ENCODE measurements at regions not wholly inside any gene's neighbourhood (a gene's known extent, or its start where the extent isn't known, plus 50 kb on each side); places are given as distances from the start of the nearest gene placed in this dataset.

DNA sequence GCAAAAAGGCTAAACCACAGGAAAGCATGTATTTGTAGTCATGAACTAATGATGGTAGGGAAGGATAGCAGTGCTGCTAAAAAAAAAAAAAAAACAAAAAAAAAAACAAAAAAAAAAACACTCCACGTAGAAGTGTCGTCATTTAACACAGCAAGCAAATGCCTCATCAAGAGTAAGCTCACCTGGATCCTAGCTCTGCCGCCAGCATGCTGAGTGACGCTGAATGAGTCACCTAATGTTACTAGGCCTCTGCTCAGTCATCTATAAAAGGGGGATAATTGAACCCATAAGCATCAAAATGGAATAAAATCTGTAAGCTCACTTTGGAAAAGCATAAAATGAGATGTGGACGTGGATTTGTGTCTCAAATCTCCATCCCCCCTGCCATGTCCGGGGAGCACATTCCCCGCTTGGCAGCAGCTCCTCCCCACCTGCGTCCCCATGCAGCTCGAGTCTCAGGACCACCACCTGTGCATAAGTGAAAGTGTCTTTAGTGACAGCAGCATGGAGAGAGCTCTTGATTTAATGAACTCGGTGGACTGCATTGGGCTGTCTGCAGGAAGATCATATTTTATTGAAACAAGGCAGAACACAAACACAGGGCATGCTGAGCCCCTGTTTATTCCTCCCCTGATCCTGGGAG is 427.5 kb downstream of the LRATD1 start:
- DNase-seq (ENCODE audit: low read depth in 1 of 2, low spot score in 1 of 2) = no peak
- TF ChIP-seq GABPA (IDR thresholded peaks at IDR 0.05; ENCODE audit: low read depth) = no peak
- TF ChIP-seq SPI1 (IDR thresholded peaks at IDR 0.05; ENCODE audit: borderline replicate concordance, low read depth) = no peak
- no peak overlapping the region for H3K27ac ChIP-seq (replicated peaks)
- H3K4me3 ChIP-seq (replicated peaks; ENCODE audit: insufficient read depth, low read length) = no peak overlapping the region
- H3K27me3 ChIP-seq (ENCODE audit: insufficient read depth, poor library complexity, severe bottlenecking) = no peaks in the 10 kb centered on the region

DNA sequence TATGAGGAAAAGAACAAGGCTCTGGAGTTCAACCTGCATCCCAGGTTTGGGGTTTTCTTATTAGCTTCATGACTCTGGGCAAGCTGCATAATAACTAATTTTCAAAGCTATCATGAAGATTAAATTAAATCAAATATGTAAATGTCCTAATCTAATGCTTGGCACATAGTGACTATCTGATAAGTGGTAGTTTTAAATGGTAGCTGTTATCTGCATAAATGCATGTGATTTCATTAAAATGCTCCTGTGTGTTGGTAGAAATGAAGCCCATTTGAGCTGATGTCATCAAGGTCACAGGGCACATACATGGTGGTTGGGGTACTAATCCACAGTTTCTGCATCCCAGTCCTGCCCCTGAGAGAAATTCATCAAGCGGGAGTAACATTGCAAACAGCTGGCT is 428.8 kb downstream of the LRATD1 start:
- no peak for DNase-seq (ENCODE audit: low read depth in 1 of 2, low spot score in 1 of 2)
- Histone ChIP-seq H3K27ac (replicated peaks) (no peak overlapping the region), H3K27me3 (ENCODE audit: insufficient read depth, poor library complexity, severe bottlenecking) (no peaks in the 10 kb centered on the region), H3K4me3 (replicated peaks; ENCODE audit: insufficient read depth, low read length) (no peak overlapping the region)
- TF ChIP-seq GABPA (IDR thresholded peaks at IDR 0.05; ENCODE audit: low read depth) (no peak), SPI1 (IDR thresholded peaks at IDR 0.05; ENCODE audit: borderline replicate concordance, low read depth) (no peak), POLR2AphosphoS5 (IDR thresholded peaks at IDR 0.05; ENCODE audit: low read depth) (no peak)
- TF ChIP-seq, protein P1, sequence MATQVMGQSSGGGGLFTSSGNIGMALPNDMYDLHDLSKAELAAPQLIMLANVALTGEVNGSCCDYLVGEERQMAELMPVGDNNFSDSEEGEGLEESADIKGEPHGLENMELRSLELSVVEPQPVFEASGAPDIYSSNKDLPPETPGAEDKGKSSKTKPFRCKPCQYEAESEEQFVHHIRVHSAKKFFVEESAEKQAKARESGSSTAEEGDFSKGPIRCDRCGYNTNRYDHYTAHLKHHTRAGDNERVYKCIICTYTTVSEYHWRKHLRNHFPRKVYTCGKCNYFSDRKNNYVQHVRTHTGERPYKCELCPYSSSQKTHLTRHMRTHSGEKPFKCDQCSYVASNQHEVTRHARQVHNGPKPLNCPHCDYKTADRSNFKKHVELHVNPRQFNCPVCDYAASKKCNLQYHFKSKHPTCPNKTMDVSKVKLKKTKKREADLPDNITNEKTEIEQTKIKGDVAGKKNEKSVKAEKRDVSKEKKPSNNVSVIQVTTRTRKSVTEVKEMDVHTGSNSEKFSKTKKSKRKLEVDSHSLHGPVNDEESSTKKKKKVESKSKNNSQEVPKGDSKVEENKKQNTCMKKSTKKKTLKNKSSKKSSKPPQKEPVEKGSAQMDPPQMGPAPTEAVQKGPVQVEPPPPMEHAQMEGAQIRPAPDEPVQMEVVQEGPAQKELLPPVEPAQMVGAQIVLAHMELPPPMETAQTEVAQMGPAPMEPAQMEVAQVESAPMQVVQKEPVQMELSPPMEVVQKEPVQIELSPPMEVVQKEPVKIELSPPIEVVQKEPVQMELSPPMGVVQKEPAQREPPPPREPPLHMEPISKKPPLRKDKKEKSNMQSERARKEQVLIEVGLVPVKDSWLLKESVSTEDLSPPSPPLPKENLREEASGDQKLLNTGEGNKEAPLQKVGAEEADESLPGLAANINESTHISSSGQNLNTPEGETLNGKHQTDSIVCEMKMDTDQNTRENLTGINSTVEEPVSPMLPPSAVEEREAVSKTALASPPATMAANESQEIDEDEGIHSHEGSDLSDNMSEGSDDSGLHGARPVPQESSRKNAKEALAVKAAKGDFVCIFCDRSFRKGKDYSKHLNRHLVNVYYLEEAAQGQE (IDR thresholded peaks at IDR 0.05; ENCODE audit: insufficient replicate concordance, low read depth) = no peak
- TF ChIP-seq, protein P2, sequence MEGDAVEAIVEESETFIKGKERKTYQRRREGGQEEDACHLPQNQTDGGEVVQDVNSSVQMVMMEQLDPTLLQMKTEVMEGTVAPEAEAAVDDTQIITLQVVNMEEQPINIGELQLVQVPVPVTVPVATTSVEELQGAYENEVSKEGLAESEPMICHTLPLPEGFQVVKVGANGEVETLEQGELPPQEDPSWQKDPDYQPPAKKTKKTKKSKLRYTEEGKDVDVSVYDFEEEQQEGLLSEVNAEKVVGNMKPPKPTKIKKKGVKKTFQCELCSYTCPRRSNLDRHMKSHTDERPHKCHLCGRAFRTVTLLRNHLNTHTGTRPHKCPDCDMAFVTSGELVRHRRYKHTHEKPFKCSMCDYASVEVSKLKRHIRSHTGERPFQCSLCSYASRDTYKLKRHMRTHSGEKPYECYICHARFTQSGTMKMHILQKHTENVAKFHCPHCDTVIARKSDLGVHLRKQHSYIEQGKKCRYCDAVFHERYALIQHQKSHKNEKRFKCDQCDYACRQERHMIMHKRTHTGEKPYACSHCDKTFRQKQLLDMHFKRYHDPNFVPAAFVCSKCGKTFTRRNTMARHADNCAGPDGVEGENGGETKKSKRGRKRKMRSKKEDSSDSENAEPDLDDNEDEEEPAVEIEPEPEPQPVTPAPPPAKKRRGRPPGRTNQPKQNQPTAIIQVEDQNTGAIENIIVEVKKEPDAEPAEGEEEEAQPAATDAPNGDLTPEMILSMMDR (IDR thresholded peaks at IDR 0.05; ENCODE audit: insufficient read depth, low read length) = no peak

DNA sequence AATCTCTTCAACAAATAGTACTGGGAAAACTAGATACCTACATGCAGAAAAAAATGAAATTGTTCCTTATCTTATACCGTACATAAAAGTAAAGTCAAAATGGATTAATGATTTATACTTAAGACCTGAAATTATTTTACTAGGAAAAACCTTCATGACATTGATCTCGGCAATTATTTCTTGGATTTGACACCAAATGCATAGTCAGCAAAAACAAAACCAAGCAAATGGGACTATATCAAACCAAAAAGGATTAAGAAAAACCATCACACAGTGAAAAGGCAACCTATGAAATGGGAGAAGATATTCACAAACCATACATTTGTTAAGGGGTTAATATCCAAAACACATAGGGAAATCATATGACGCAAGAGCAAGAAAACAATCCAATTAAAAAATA is 433.6 kb downstream of the LRATD1 start:
- TF ChIP-seq GABPA (IDR thresholded peaks at IDR 0.05; ENCODE audit: low read depth) = no peak
- TF ChIP-seq, protein P1 (IDR thresholded peaks at IDR 0.05; ENCODE audit: insufficient replicate concordance, low read depth) = no peak
- no peak for TF ChIP-seq SPI1 (IDR thresholded peaks at IDR 0.05; ENCODE audit: borderline replicate concordance, low read depth)
- no peak for TF ChIP-seq POLR2AphosphoS5 (IDR thresholded peaks at IDR 0.05; ENCODE audit: low read depth)
- TF ChIP-seq, protein P2 (IDR thresholded peaks at IDR 0.05; ENCODE audit: insufficient read depth, low read length) = no peak
- H3K27ac ChIP-seq (replicated peaks) = no peak overlapping the region
- no peak overlapping the region for H3K4me3 ChIP-seq (replicated peaks; ENCODE audit: insufficient read depth, low read length)
- no peaks in the 10 kb centered on the region for H3K27me3 ChIP-seq (ENCODE audit: insufficient read depth, poor library complexity, severe bottlenecking)
- DNase-seq (ENCODE audit: low read depth in 1 of 2, low spot score in 1 of 2) = no peak

DNA sequence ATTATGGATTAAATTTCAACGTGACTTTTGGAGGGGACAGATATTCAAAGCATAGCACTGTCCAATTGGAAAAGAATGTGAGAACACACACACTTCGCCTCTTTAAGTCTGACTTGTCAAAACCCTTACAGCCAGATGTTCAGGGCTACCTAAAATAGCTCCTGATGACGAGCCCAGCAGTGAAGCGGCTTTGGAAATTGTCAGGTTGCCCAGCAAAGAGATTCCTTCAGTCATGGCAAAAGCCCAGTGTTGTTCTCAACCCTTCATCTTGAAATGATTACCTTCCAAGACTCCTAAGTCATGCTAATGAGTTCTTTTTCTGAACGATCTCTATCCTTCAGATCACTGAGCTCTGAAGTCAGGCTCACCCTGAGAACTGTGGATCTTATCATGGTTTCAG is 436.6 kb downstream of the LRATD1 start:
- Histone ChIP-seq H3K27me3 (ENCODE audit: insufficient read depth, poor library complexity, severe bottlenecking) (no peaks in the 10 kb centered on the region), H3K27ac (replicated peaks) (no peak overlapping the region), H3K4me3 (replicated peaks; ENCODE audit: insufficient read depth, low read length) (no peak overlapping the region)
- DNase-seq (ENCODE audit: low read depth in 1 of 2, low spot score in 1 of 2) = no peak
- TF ChIP-seq SPI1 (IDR thresholded peaks at IDR 0.05; ENCODE audit: borderline replicate concordance, low read depth) = no peak
- TF ChIP-seq, protein P1 (IDR thresholded peaks at IDR 0.05; ENCODE audit: insufficient replicate concordance, low read depth) = no peak
- TF ChIP-seq, protein P2 (IDR thresholded peaks at IDR 0.05; ENCODE audit: insufficient read depth, low read length) = no peak
- TF ChIP-seq POLR2AphosphoS5 (IDR thresholded peaks at IDR 0.05; ENCODE audit: low read depth) = no peak
- no peak for TF ChIP-seq GABPA (IDR thresholded peaks at IDR 0.05; ENCODE audit: low read depth)

Measured in HL-60 (cell line).